ENCODE measurements at regions not wholly inside any gene's neighbourhood (a gene's known extent, or its start where the extent isn't known, plus 50 kb on each side); places are given as distances from the start of the nearest gene placed in this dataset.
"Not testable (repeated sequence)": the region's sequence is repeated elsewhere in the genome, so short reads cannot be mapped to it uniquely, and the experiment has no call there.

- DNase-seq (ENCODE audit: low read depth in 2 of 2) = not testable (repeated sequence)
These were observed 76.9 kb upstream of the HNRNPA1L2 start for GRCh38 chr13:52565324-52565723.

- DNase-seq (ENCODE audit: low read depth in 2 of 2) = peak; percentile 2 to 4
These were observed 72.2 kb upstream of the HNRNPA1L2 start for GRCh38 chr13:52569904-52570602.

GRCh38 chr13:52571163-52571562 is 71.1 kb upstream of the HNRNPA1L2 start:
- not testable (repeated sequence) for DNase-seq (ENCODE audit: low read depth in 2 of 2)

GRCh38 chr13:52582962-52583361 is 59.3 kb upstream of the HNRNPA1L2 start:
- not testable (repeated sequence) for DNase-seq (ENCODE audit: low read depth in 2 of 2)
